WI38 (cell line): ENCODE measurements at regions not wholly inside any gene's neighbourhood (a gene's known extent, or its start where the extent isn't known, plus 50 kb on each side); places are given as distances from the start of the nearest gene placed in this dataset.

Experiments used
- H3K4me3 ChIP-seq: 2 replicates; pipeline ENCODE4 v1.5.1; 2011; ENCODE audit warnings: low read depth, mild to moderate bottlenecking, control low read depth, low read length
- TF ChIP-seq, protein P1 (sequence below): IDR thresholded peaks from 2 replicates; pipeline ENCODE4 v1.5.1; 2012; ENCODE audit warnings: low read depth, mild to moderate bottlenecking, control low read depth, low read length

GRCh38 chr12:30219047-30219446 lies 435.3 kb upstream of the TMTC1 start:
- TF ChIP-seq, protein P1, sequence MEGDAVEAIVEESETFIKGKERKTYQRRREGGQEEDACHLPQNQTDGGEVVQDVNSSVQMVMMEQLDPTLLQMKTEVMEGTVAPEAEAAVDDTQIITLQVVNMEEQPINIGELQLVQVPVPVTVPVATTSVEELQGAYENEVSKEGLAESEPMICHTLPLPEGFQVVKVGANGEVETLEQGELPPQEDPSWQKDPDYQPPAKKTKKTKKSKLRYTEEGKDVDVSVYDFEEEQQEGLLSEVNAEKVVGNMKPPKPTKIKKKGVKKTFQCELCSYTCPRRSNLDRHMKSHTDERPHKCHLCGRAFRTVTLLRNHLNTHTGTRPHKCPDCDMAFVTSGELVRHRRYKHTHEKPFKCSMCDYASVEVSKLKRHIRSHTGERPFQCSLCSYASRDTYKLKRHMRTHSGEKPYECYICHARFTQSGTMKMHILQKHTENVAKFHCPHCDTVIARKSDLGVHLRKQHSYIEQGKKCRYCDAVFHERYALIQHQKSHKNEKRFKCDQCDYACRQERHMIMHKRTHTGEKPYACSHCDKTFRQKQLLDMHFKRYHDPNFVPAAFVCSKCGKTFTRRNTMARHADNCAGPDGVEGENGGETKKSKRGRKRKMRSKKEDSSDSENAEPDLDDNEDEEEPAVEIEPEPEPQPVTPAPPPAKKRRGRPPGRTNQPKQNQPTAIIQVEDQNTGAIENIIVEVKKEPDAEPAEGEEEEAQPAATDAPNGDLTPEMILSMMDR = no peak
- no peak overlapping the region for H3K4me3 ChIP-seq

- TF ChIP-seq, protein P1 = no peak
- no peak overlapping the region for H3K4me3 ChIP-seq
Observed at GRCh38 chr12:30218073-30218472, 434.3 kb upstream of the TMTC1 start.

- TF ChIP-seq, protein P1 = no peak
- H3K4me3 ChIP-seq = no peak overlapping the region
Observed at GRCh38 chr12:30213166-30213565, 429.4 kb upstream of the TMTC1 start.

DNA sequence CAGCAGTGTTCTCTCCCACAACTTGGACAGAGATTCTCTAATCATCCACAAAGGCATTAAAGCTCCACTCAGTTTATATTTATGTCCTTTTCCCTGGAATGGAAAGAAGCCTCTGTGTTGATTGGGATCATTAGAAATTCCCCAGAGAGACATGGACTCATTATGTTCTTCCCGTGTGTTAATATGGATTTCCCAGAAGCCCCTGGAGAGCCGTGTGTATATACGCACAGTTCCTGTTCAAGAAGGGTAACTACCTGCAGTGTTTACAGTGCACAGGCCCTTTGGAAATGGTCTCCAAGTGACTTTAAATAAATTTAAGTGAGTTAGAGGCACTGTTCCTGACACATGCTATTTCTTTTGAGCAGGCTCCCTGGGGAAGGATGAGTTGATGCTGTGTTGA lies 428.0 kb upstream of the TMTC1 start:
- TF ChIP-seq, protein P1 = no peak
- H3K4me3 ChIP-seq = no peak overlapping the region

GRCh38 chr12:30203981-30204380 lies 420.2 kb upstream of the TMTC1 start:
- TF ChIP-seq, protein P1 = no peak
- H3K4me3 ChIP-seq = no peak overlapping the region

DNA sequence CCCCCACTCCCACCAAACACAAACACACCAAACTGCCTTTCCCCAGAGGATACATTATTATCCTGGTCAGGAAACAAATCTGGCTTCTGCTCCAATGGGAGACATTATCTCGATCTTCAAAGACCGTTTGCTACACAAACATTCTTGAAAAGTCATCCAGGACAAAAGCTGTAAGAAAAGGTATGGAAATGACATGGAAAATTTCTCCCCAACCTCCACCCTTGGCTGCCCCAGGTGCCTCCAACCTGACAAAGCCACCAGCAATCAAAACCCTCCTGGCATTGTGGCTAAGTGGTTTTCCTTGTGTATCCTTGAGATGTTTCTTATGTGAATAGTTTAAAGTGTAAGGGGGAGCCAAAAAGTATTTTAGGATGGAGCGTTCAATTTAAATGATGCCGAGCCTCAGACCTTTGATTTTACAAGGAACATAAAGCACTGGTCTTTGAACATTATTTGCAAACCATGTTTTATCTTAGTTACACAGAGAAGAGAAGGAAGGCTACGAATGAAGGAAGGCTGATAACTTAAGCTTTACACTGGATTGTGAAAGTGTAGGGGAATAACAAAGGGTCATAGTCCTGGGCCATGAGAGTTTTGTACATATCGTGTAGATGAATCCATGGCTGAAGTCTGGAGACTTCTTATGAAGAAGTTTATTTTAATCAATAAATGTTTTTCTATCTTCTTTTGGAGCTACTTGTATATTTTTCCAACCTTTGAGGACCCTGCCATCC lies 418.9 kb upstream of the TMTC1 start:
- TF ChIP-seq, protein P1 = no peak
- H3K4me3 ChIP-seq = no peak overlapping the region

- H3K4me3 ChIP-seq = no peak overlapping the region
- TF ChIP-seq, protein P1 = no peak
Observed at GRCh38 chr12:30201301-30202160, 417.8 kb upstream of the TMTC1 start.
